ENCODE measurements at regions not wholly inside any gene's neighbourhood (a gene's known extent, or its start where the extent isn't known, plus 50 kb on each side); places are given as distances from the start of the nearest gene placed in this dataset.
"Not testable (repeated sequence)": the region's sequence is repeated elsewhere in the genome, so short reads cannot be mapped to it uniquely, and the experiment has no call there.

GRCh38 chr14:105981517-105982302 lies 455.3 kb downstream of the TMEM121 start:
- ATAC-seq: not testable (repeated sequence)

- ATAC-seq: no peak
These were observed 456.3 kb downstream of the TMEM121 start for GRCh38 chr14:105982664-105983063.

- no peak for ATAC-seq
These were observed 460.5 kb downstream of the TMEM121 start for GRCh38 chr14:105986894-105987284.

GRCh38 chr14:105987563-105987962 lies 461.2 kb downstream of the TMEM121 start:
- no peak for ATAC-seq

- ATAC-seq: no peak
These were observed 463.4 kb downstream of the TMEM121 start for GRCh38 chr14:105989566-105990302.

GRCh38 chr14:105991677-105992076 lies 465.3 kb downstream of the TMEM121 start:
- ATAC-seq: not testable (repeated sequence)

- ATAC-seq: no peak
These were observed 467.4 kb downstream of the TMEM121 start for GRCh38 chr14:105993814-105994213.

- ATAC-seq: not testable (repeated sequence)
These were observed 468.8 kb downstream of the TMEM121 start for GRCh38 chr14:105995011-105995710.

GRCh38 chr14:105998597-105998996 lies 472.2 kb downstream of the TMEM121 start:
- ATAC-seq: not testable (repeated sequence)

GRCh38 chr14:105999361-106000028 lies 473.1 kb downstream of the TMEM121 start:
- peak; percentile 58 for ATAC-seq

GRCh38 chr14:106000029-106000511 lies 473.7 kb downstream of the TMEM121 start:
- not testable (repeated sequence) for ATAC-seq

- ATAC-seq: not testable (repeated sequence)
These were observed 474.9 kb downstream of the TMEM121 start for GRCh38 chr14:106001277-106001676.

GRCh38 chr14:106003351-106003750 lies 477.0 kb downstream of the TMEM121 start:
- no peak for ATAC-seq

GRCh38 chr14:106004937-106005795 lies 478.8 kb downstream of the TMEM121 start:
- not testable (repeated sequence) for ATAC-seq

GRCh38 chr14:106006043-106006442 lies 479.7 kb downstream of the TMEM121 start:
- not testable (repeated sequence) for ATAC-seq

- not testable (repeated sequence) for ATAC-seq
These were observed 480.3 kb downstream of the TMEM121 start for GRCh38 chr14:106006716-106007115.

- no peak for ATAC-seq
These were observed 484.4 kb downstream of the TMEM121 start for GRCh38 chr14:106010783-106011182.

- not testable (repeated sequence) for ATAC-seq
These were observed 485.4 kb downstream of the TMEM121 start for GRCh38 chr14:106011631-106012360.

- ATAC-seq: not testable (repeated sequence)
These were observed 486.0 kb downstream of the TMEM121 start for GRCh38 chr14:106012361-106012725.

- ATAC-seq: no peak
These were observed 487.5 kb downstream of the TMEM121 start for GRCh38 chr14:106013879-106014376.
